GM12872 (cell line): ENCODE measurements at regions not wholly inside any gene's neighbourhood (a gene's known extent, or its start where the extent isn't known, plus 50 kb on each side); places are given as distances from the start of the nearest gene placed in this dataset.

Experiments used
- TF ChIP-seq, protein P1 (sequence below): IDR thresholded peaks from 3 replicates; pipeline ENCODE4 v1.5.1; 2011; ENCODE audit warnings: low read depth, mild to moderate bottlenecking, low read length, moderate library complexity; ENCODE audit not compliant: insufficient read depth

DNA sequence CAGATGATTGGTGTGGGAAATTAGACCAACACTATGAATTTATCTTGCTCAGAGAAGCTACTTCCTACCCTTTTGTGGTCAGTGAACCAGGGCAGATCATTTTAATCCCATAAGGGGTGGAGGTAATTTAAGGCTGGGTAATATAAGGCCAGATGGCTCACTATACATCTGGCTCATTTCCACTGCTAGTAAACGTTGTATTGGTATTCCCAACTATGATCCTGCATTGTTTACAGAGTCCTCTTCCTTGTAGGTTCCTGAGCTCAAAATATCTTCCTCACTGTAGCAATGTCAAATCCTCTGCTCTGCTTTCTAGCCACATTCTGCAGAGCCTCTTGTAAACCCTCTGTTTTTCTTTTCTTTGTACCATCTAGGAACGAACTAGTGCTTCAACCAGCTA lies 93.0 kb upstream of the MGAT4C start:
- TF ChIP-seq, protein P1, sequence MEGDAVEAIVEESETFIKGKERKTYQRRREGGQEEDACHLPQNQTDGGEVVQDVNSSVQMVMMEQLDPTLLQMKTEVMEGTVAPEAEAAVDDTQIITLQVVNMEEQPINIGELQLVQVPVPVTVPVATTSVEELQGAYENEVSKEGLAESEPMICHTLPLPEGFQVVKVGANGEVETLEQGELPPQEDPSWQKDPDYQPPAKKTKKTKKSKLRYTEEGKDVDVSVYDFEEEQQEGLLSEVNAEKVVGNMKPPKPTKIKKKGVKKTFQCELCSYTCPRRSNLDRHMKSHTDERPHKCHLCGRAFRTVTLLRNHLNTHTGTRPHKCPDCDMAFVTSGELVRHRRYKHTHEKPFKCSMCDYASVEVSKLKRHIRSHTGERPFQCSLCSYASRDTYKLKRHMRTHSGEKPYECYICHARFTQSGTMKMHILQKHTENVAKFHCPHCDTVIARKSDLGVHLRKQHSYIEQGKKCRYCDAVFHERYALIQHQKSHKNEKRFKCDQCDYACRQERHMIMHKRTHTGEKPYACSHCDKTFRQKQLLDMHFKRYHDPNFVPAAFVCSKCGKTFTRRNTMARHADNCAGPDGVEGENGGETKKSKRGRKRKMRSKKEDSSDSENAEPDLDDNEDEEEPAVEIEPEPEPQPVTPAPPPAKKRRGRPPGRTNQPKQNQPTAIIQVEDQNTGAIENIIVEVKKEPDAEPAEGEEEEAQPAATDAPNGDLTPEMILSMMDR, result no peak

DNA sequence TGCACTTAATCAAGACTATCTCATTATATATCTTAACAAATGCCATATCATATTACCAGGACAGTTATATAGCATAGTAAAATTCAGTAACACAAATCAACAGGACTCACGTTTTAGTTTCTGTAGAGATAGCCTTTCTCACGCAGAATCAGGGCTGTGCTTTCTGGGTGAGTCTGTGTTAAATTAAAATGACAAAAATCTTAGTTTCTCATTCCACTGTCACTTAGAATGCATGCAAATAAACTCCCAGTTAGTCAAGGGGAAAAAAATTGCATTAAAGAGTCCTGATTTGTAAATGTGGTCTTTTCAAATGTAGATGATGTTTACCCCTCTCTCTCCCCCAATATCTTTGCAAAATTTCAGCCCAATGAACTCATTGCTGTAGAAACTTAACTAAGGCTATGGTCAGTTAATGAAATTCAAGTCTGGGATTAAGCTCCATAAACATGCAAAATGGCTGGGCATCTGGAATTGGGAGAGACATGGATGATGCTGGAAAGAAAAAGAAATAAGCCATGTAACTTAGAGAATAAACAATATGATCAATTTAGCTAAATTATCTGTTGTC lies 77.8 kb upstream of the MGAT4C start:
- TF ChIP-seq, protein P1, result no peak

DNA sequence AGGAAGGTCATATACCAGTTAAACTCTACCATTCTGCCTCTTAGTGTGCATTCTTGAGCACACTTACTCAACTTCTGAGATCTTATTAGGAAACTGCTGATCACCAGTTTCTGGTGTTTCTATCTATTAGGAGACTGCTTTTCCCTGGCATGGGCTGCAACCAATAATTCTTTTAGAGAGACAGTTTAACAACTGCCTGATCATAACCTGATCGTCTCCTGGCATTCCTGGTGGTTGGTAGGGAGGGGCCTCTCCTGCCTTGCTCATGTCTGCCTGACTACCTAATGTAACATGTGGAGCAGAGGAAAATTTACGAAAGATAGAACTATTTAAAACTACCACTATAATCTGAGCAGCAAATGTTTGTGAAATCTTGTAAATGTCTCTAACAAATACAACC lies 75.3 kb upstream of the MGAT4C start:
- TF ChIP-seq, protein P1, result no peak

DNA sequence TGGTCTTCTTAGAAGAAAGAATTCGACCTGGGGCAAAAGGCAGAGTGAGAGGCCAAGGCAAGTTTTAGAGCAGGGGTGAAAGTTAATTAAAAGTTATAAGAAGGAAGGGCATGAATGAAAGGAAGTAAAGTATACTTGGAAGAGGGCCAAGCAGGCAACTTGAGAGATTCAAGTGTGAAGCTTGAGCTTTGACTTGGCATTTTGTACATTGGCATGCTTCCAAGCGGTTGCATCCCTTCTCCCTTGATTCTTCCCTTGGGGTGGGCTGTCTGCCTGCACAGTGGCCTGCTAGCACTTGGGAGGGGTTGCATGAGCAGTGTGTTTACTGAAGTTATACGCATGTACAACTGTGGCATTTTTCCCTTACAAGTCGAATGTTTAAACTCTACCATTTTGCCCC lies 74.8 kb upstream of the MGAT4C start:
- TF ChIP-seq, protein P1, result no peak

DNA sequence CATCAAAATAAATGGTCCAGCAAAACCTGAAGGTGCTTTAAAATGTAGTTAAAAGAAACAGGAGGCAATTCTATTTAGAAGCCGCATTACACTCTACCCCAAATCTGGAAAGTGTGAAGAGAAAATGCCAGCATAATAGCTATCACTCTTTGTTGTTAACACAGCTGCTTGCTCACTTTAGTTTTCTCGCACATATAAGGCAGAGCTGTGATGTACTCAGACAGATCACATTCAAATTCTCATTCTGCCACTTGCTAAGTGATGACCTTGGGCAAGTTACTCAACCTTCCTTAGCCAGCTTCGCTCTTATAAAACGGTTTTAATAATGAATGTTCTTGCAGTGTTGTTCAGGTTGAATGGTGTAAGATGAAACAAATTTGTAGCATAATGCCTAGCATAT lies 56.0 kb upstream of the MGAT4C start:
- TF ChIP-seq, protein P1, result no peak
